ENCODE measurements at regions not wholly inside any gene's neighbourhood (a gene's known extent, or its start where the extent isn't known, plus 50 kb on each side); places are given as distances from the start of the nearest gene placed in this dataset.

GRCh38 chr18:54740136-54740846 lies 88.0 kb upstream of the RAB27B start:
- Histone ChIP-seq H3K9me3 (replicated peaks; ENCODE audit: control insufficient read depth, insufficient read depth, low read depth, low read length) (no peaks in the 10 kb centered on the region), H3K27ac (ENCODE audit: extremely low read depth, low read depth, low read length) (no peak overlapping the region), H2AFZ (ENCODE audit: low read depth, low read length) (no peak overlapping the region), H3K36me3 (ENCODE audit: control insufficient read depth, insufficient read depth, low read length) (no peaks in the 10 kb centered on the region), H3K79me2 (ENCODE audit: control insufficient read depth, insufficient read depth, low read length) (no peaks in the 10 kb centered on the region), H3K9ac (ENCODE audit: insufficient read depth in 1 of 2, low read depth in 2 of 2, low read length in 2 of 2) (no peak overlapping the region), H3K4me3 (no peak overlapping the region), H3K9me1 (ENCODE audit: control insufficient read depth, insufficient read depth, low read length) (no peaks in the 10 kb centered on the region), H4K20me1 (replicated peaks; ENCODE audit: control insufficient read depth, insufficient read depth, low read length) (no peaks in the 10 kb centered on the region), H3K27me3 (ENCODE audit: control insufficient read depth in 2 of 2, insufficient read depth in 2 of 2, low read length in 2 of 2) (no peaks in the 10 kb centered on the region), H3K4me1 (replicated peaks in 1 of 2; ENCODE audit: control insufficient read depth in 2 of 2, insufficient read depth in 2 of 2, low read length in 2 of 2) (peaks cover 0 to 4% of the 10 kb centered on the region in 2 experiments; a peak in 1 of 5 replicates), H3K4me2 (ENCODE audit: insufficient read depth, low read length) (no peak overlapping the region)
- FAIRE-seq (no peak), ATAC-seq (no peak), DNase-seq (ENCODE audit: extremely low read depth in 1 of 4, low spot score in 3 of 4) (no peak)
- intact Hi-C loops (cut with micrococcal nuclease) (no loop called here), in situ Hi-C loops (cut with MboI) (no loop called here)
- WGBS (ENCODE audit: insufficient coverage, low coverage, missing lambda C conversion rate): 5% methylated on average over 3 of the region's 3 CpGs
- ChIA-PET CTCF (ENCODE audit: low intra/inter-chr PET ratio) (no interaction called here), POLR2A (interaction anchor here (1.0 kb wide), 1 partner anchor 14 kb away, joined by 3 read pairs; no protein-coding TSS in a partner anchor)
- BruUV-seq (replicated peaks): no TSS peak
- peak; percentile 38; the same call in 1 of the 2 replicates for TF ChIP-seq C11orf30 (IDR thresholded peaks at IDR 0.05; ENCODE audit: low read depth)
- 0 out of 2 replicates have a peak, but pooled peaks have one; percentile 30 for TF ChIP-seq FOSL1 (tag; conservative IDR thresholded peaks at IDR 0.05)
- no peak for TF ChIP-seq ARID2 (IDR thresholded peaks at IDR 0.05)
- TF ChIP-seq MAFG (tag; conservative IDR thresholded peaks at IDR 0.05): peak; percentile 80
- no peak for TF ChIP-seq ZZZ3 (IDR thresholded peaks at IDR 0.05)
- TF ChIP-seq NFE2L1 (tag; IDR thresholded peaks at IDR 0.05; ENCODE audit: borderline replicate concordance, low read depth): peak; percentile 59
- no peak for TF ChIP-seq JUND (IDR thresholded peaks at IDR 0.05; ENCODE audit: borderline replicate concordance, low read depth, low read length)
- peak; percentile 12; the same call in 1 of the 3 replicates for TF ChIP-seq JUND (tag; IDR thresholded peaks at IDR 0.05; ENCODE audit: borderline replicate concordance, low read depth, low read length)
- peak; percentile 52; the same call in 1 of the 2 replicates for TF ChIP-seq MAFF (IDR thresholded peaks at IDR 0.05; ENCODE audit: low read length)
- TF ChIP-seq NFE2 (IDR thresholded peaks at IDR 0.05; ENCODE audit: low read depth): peak; percentile 32
- TF ChIP-seq ZNF316 (IDR thresholded peaks at IDR 0.05): 0 out of 2 replicates have a peak, but pooled peaks have one; percentile 20
- TF ChIP-seq L3MBTL2 (IDR thresholded peaks at IDR 0.05): no peak
